Muscle of leg (tissue), 3 donors: ENCODE measurements at regions not wholly inside any gene's neighbourhood (a gene's known extent, or its start where the extent isn't known, plus 50 kb on each side); places are given as distances from the start of the nearest gene placed in this dataset.
"Not testable (repeated sequence)": the region's sequence is repeated elsewhere in the genome, so short reads cannot be mapped to it uniquely, and the experiment has no call there.

ENCODE experiments used
- DNase-seq: peaks from one replicate; pipeline ENCODE4 v3.0.0; 2013
- H3K27ac ChIP-seq: one replicate; pipeline ENCODE4 v1.5.1; 2013; ENCODE audit warnings: mild to moderate bottlenecking, low read length, control low read depth
- H3K27me3 ChIP-seq: one replicate; pipeline ENCODE4 v1.6.1; 2013; ENCODE audit warnings: low read length; ENCODE audit not compliant: control insufficient read depth, insufficient read depth
- H3K36me3 ChIP-seq: one replicate; pipeline ENCODE4 v1.6.1; 2013; ENCODE audit warnings: low read length; ENCODE audit not compliant: control insufficient read depth, insufficient read depth
- H3K4me1 ChIP-seq: one replicate; pipeline ENCODE4 v1.6.1; 2013; ENCODE audit warnings: low read length; ENCODE audit not compliant: control insufficient read depth, insufficient read depth
- H3K4me3 ChIP-seq: one replicate; pipeline ENCODE4 v1.5.1; 2013; ENCODE audit warnings: low read length, control low read depth
- H3K9me3 ChIP-seq: replicated peaks from 2 replicates; pipeline ENCODE4 v1.6.1; 2013; ENCODE audit warnings: low read depth, low read length; ENCODE audit not compliant: control insufficient read depth
- WGBS: methylation state at CpG from one replicate; pipeline ENCODE4 v1.1.5; 2013; ENCODE audit warnings: missing lambda C conversion rate; ENCODE audit not compliant: insufficient coverage; 5-methylcytosine and 5-hydroxymethylcytosine counted together

DNA sequence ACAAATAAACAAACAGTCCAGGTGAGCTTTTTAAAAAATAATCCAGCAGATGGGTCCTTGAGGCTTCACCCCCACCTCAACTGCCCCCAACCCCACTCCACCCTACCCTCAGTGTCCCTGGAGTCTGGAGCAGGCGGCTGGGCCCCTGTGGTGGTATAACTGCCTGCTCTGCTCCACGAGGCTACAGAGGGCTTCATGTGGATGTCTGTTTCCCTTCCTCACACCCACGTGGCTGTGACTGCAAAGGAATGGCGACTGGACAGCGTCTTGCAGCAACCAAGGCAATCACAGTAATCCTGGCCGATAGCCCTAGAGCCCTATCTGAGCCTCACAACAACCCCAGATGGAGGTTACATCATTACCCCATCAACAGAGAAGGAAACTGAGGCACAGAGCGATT, 76.5 kb downstream of the SLC2A10 start:
- no peaks in the 10 kb centered on the region for H3K36me3 ChIP-seq
- no peaks in the 10 kb centered on the region for H3K9me3 ChIP-seq
- H3K4me3 ChIP-seq, result no peak overlapping the region
- no peak for DNase-seq
- 53% methylated on average over 4 of the region's 7 CpGs for WGBS
- peaks cover 13% of the 10 kb centered on the region for H3K27me3 ChIP-seq
- peaks cover 24% of the 10 kb centered on the region for H3K4me1 ChIP-seq
- H3K27ac ChIP-seq, result no peak overlapping the region

DNA sequence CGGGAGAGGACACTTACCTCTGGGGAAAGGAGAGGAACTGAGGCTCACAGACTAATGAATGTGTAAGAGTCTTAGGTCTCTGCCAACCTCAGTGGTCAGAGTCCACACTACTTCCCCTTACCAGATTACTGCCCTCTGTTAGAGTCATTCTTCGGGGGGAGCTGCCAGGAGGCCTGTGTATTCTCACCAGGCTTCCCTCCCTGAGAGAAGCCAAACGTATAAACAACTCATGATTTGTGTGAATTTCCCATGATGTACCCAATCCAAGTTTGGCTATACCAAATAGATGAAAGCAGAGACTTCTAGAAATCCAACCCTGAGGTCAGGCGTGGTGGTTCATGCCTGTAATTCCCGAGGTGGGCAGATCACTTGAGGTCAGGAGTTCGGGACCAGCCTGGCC, 77.1 kb downstream of the SLC2A10 start:
- no peak overlapping the region for H3K27ac ChIP-seq
- H3K4me1 ChIP-seq, result peaks cover 24% of the 10 kb centered on the region
- no peak overlapping the region for H3K4me3 ChIP-seq
- peaks cover 13% of the 10 kb centered on the region for H3K27me3 ChIP-seq
- no peaks in the 10 kb centered on the region for H3K36me3 ChIP-seq
- 40% methylated on average over 2 of the region's 6 CpGs for WGBS
- DNase-seq, result no peak
- no peaks in the 10 kb centered on the region for H3K9me3 ChIP-seq

DNA sequence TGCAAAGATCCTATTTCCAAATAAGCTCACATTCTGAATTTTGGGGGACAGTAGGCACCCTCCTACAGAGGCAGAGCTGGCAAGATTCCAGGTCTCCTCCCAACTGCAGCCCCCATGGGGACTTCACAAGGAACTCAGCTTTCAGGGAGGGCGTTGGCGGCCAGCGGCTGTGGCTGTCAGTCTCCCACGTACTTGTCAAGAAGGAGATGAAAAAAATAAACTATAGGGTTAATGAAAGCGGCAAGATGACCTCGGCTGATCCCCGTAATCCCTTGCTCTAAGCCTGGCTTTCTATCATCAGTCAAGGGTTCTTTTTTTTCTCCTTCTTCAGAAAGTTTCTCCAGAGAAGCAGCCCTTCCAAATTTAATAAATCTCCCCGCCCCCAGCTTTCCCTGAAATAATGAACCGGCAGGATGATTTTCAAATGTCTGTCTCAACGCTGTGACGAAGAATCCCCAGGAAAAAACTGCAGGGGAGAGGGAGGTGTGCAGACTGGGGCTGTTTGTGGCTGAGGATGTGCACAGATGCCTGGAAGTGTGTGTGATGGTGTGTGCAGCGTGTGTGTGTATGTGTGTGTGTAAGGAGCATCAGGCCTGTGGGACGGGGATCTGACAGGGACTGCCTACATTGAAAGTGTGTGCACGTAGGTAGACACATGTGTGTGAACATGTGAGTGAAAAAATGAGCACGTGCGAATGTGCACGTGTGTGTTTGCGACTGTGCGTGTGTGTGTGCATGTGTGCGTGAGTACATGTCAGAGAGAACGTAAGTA, 78.7 kb downstream of the SLC2A10 start:
- no peak overlapping the region for H3K4me3 ChIP-seq
- peaks cover 24% of the 10 kb centered on the region for H3K4me1 ChIP-seq
- no peak overlapping the region for H3K27ac ChIP-seq
- H3K36me3 ChIP-seq, result no peaks in the 10 kb centered on the region
- 34% methylated on average over 16 of the region's 21 CpGs for WGBS
- no peaks in the 10 kb centered on the region for H3K9me3 ChIP-seq
- DNase-seq, result peak; percentile 27
- H3K27me3 ChIP-seq, result peaks cover 18% of the 10 kb centered on the region

DNA sequence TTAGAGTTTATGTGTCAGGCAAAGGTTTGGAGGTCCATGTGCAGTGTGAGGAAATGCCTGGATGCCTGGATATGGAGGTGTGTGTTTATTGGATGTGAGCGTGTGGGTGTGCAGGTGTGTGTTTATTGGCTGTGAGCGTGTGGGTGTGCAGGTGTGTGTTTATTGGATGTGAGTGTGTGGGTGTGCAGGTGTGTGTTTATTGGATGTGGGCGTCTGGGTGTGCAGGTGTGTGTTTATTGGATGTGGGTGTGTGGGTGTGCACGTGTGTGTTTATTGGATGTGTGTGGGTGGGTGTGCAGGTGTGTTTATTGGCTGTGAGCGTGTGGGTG, 79.3 kb downstream of the SLC2A10 start:
- not testable (repeated sequence) for DNase-seq, H3K27ac ChIP-seq, H3K4me3 ChIP-seq, H3K9me3 ChIP-seq, H3K36me3 ChIP-seq
- Histone ChIP-seq H3K27me3 (peaks cover 22% of the 10 kb centered on the region), H3K4me1 (peaks cover 24% of the 10 kb centered on the region)
- whole genome bisulfite sequencing, result 60% methylated on average over 5 of the region's 5 CpGs

DNA sequence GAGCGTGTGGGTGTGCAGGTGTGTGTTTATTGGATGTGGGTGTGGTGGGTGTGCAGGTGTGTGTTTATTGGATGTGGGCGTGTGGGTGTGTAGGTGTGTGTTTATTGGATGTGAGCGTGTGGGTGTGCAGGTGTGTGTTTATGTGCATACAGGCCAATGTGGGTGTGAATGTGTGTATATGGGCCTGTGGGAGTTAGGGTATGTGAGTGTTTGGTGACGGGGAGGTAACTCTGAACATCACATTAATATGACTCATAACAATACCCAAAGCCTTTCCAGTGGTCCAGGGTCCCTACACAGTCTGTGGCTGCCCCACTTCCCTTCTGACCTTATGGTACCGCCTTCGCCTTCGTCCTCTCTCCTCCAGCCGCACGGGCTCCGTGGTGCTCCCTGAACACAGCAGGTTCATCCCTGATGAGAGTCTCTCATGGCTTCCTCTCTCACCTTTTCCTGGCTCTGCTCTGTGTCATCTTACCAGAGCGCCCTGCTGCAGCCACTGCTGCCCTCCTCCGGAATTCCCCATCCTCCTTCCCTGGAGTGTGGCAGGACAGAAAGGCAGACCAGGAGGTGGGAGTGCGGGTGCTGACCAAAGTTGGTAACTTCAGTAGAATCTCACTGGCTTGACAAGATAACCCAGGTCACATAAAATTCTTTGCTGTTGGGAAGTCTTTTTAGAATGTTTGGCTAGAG, 80.0 kb downstream of the SLC2A10 start:
- H3K36me3 ChIP-seq, result no peaks in the 10 kb centered on the region
- peaks cover 19% of the 10 kb centered on the region for H3K4me1 ChIP-seq
- WGBS, result 72% methylated on average over 6 of the region's 13 CpGs
- H3K9me3 ChIP-seq, result no peaks in the 10 kb centered on the region
- peaks cover 24% of the 10 kb centered on the region for H3K27me3 ChIP-seq
- no peak for DNase-seq
- H3K27ac ChIP-seq, result no peak overlapping the region
- H3K4me3 ChIP-seq, result no peak overlapping the region

DNA sequence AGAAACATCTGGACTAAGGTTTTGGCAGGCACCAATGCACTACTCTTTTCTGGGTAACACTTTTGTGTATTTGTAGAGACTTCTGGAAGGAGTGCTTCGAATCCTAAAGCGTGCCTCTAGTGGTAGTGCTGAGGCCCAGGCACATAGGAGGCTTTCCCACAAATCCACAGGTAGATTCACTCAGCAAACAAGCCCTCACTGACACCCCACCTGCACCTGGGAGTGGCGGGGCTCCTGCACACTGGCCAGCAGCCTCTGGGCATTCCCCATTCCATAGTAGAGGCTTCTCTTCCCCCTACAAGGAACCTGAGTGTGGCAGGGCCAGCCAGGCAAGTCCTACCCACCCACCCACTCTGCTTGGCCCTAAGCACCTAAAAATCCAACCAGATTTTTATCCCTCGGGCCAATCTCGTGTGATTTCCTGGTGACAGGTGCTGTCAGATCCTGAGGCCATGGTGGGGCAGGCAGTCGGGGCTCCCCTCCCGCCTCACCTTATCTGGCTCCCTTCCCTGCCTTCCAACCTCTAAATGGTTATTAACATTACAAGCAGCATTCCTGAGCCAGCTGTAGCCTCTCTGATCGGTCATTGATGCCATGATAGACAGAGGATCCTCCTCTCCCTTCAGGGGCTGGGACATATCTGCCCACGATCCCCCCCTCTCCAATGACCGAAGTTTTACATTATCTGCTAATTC, 82.4 kb downstream of the SLC2A10 start:
- H3K4me1 ChIP-seq, result peaks cover 13% of the 10 kb centered on the region
- no peak overlapping the region for H3K4me3 ChIP-seq
- DNase-seq, result no peak
- peaks cover 24% of the 10 kb centered on the region for H3K27me3 ChIP-seq
- H3K27ac ChIP-seq, result no peak overlapping the region
- no peaks in the 10 kb centered on the region for H3K36me3 ChIP-seq
- no peaks in the 10 kb centered on the region for H3K9me3 ChIP-seq
- 74% methylated on average over 8 of the region's 10 CpGs for WGBS

DNA sequence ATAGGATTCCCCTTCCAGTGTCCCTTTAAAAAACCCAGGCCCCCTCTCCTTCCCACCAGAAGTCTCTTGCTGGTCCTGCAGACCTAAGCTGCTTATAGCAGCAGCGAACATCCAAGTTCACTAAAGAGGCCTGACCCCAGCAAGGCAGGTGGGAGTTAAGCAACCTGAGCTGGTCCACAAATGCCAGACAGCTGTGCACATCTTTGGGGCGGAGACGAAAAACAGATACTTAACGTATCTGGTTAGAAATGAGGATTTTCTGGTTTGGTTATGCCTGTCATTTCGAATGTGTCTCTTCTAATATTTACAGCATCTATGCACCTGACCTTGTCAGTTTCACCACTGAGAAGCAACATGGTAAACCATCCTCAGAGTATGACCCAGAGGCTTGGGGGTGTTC, 87.8 kb downstream of the SLC2A10 start:
- H3K9me3 ChIP-seq, result peaks cover 2% of the 10 kb centered on the region
- H3K27me3 ChIP-seq, result peaks cover 32% of the 10 kb centered on the region
- H3K4me1 ChIP-seq, result peaks cover 5% of the 10 kb centered on the region
- WGBS, result 80% methylated on average over 1 of the region's 5 CpGs
- no peak overlapping the region for H3K27ac ChIP-seq
- H3K36me3 ChIP-seq, result no peaks in the 10 kb centered on the region
- H3K4me3 ChIP-seq, result no peak overlapping the region
- DNase-seq, result no peak

DNA sequence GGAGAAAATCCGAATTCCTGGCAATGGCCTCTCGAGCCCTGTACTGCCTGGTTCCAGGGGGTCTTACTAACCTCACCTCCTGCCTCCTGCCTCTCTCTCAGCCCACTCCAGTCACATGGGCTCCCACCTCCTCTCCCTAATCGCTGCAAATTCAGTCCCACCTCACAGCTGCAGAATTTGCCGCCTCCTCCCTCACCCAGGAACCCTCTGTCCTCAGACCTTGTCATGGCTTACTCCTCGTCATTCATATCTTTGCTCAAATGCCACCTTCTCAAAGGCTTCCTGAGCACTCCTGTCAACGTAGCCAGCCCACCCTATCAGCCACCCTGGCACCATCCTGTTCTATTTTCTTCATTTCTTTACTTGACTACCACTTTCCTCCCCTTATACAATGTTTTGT, 89.0 kb downstream of the SLC2A10 start:
- Histone ChIP-seq H3K4me1 (peaks cover 5% of the 10 kb centered on the region), H3K27ac (no peak overlapping the region), H3K36me3 (no peaks in the 10 kb centered on the region), H3K4me3 (no peak overlapping the region), H3K9me3 (peaks cover 2% of the 10 kb centered on the region), H3K27me3 (peaks cover 25% of the 10 kb centered on the region)
- 63% methylated on average over 6 of the region's 6 CpGs for WGBS
- DNase-seq, result no peak

DNA sequence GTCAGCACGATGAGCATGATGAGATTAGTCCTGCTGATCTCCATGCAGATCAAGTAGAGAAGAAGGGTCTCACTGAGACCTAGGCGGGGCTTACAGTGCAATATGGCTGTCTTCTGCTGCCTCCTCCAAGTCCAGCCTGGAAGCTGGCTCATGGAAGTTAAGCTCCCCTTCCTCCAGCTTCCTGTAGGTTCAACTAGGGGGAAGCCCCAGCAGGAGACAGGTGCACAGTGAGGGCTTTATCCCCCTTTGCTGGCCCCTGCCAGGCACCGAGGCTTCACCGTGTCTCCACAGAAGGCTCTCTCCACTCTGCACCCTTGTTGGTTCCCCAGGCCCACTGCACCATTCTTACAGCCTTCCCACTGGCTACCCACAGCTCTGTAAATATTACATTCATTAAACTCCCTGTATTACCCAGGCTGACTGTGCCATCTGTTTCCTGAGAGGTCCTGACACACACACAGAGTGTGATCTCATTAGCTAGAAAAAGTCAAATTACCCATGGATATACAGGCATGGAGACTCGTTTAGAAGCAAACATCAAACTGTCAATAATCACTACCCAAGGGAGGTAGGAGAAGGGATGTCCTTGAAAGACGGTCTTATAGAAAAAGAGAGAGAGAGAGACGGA, 90.4 kb downstream of the SLC2A10 start:
- no peak for DNase-seq
- Histone ChIP-seq H3K4me3 (no peak overlapping the region), H3K9me3 (peaks cover 2% of the 10 kb centered on the region), H3K27ac (no peak overlapping the region), H3K27me3 (peaks cover 18% of the 10 kb centered on the region), H3K36me3 (no peaks in the 10 kb centered on the region), H3K4me1 (peaks cover 5% of the 10 kb centered on the region)
- WGBS, result 74% methylated on average over 3 of the region's 7 CpGs

DNA sequence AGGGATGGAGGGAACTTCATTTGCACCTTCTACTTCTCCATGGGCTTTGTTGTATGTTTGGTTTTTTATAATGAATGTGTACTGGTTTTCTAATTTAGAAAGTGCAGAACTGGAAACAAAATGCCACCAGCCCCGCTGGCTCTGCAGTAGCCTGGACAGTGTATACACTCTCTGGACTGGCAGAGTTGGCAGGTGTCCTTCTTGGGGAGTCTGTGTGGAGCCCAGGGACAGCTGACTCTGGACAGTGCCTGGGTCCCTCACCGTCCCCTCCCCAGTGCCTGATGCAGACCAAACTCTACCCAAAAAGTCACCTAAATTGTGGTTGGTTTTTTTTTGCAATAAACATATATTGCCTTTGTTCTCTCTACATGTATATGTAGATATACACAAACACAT, 91.0 kb downstream of the SLC2A10 start:
- Histone ChIP-seq H3K36me3 (no peaks in the 10 kb centered on the region), H3K4me3 (no peak overlapping the region), H3K9me3 (peaks cover 2% of the 10 kb centered on the region), H3K27me3 (peaks cover 18% of the 10 kb centered on the region), H3K27ac (no peak overlapping the region), H3K4me1 (peaks cover 5% of the 10 kb centered on the region)
- 100% methylated on average over 1 of the region's 2 CpGs for WGBS
- no peak for DNase-seq
